Vagina (tissue), 2 donors: ENCODE measurements at regions not wholly inside any gene's neighbourhood (a gene's known extent, or its start where the extent isn't known, plus 50 kb on each side); places are given as distances from the start of the nearest gene placed in this dataset.

Experiments used
- CTCF ChIP-seq, 3 experiments: fragments of 450-650 bp in 2 of 3; fragments of 200-600 bp in 1 of 3; sonication (generic) in 1 of 3; IDR thresholded peaks; one replicate each; pipeline ENCODE4 v1.5.1; 2017 to 2019; ENCODE audit warnings: antibody characterized with exemption in 3 of 3, mild to moderate bottlenecking in 2 of 3, moderate library complexity in 2 of 3
- POLR2AphosphoS5 ChIP-seq, 2 donors: sonication (generic); formaldehyde crosslinking; IDR thresholded peaks; one replicate each; pipeline ENCODE4 v1.9.0; 2017; ENCODE audit warnings: antibody characterized with exemption in 2 of 2, mild to moderate bottlenecking in 2 of 2, low read depth in 1 of 2; ENCODE audit not compliant: insufficient read depth in 1 of 2

- TF ChIP-seq CTCF (IDR thresholded peaks at IDR 0.05) = peak in 1 of 3 experiments; percentile 49
- no peak for TF ChIP-seq POLR2AphosphoS5 (IDR thresholded peaks at IDR 0.05; ENCODE audit: insufficient read depth in 1 of 2, low read depth in 1 of 2)
Measured at GRCh38 chr6:167485186-167485978, 160.5 kb downstream of the TTLL2 start.
